ENCODE measurements at regions not wholly inside any gene's neighbourhood (a gene's known extent, or its start where the extent isn't known, plus 50 kb on each side); places are given as distances from the start of the nearest gene placed in this dataset.

- Histone ChIP-seq H3K4me3 (ENCODE audit: low read depth in 1 of 3, low read length in 3 of 3) (no peak overlapping the region), H3K27me3 (ENCODE audit: control insufficient read depth in 4 of 4, insufficient read depth in 4 of 4, low read length in 3 of 4) (no peaks in the 10 kb centered on the region), H3K4me1 (ENCODE audit: control insufficient read depth in 4 of 4, insufficient read depth in 4 of 4, low read length in 3 of 4) (peaks cover 0 to 11% (median 4%) of the 10 kb centered on the region in 4 donors), H3K9ac (ENCODE audit: low read depth in 1 of 2, low read length in 2 of 2) (no peak overlapping the region), H3K27ac (ENCODE audit: low read depth in 1 of 2, low read length in 2 of 2) (no peak overlapping the region), H3K36me3 (ENCODE audit: control insufficient read depth in 4 of 4, insufficient read depth in 3 of 4, low read depth in 1 of 4, low read length in 3 of 4) (no peaks in the 10 kb centered on the region), H3K9me3 (ENCODE audit: control insufficient read depth in 4 of 4, low read length in 3 of 4) (no peaks in the 10 kb centered on the region)
- no peak for TF ChIP-seq EGR1 (IDR thresholded peaks at IDR 0.05; ENCODE audit: low read depth in 2 of 2)
- no peak for TF ChIP-seq FOXA1 (IDR thresholded peaks at IDR 0.05)
- WGBS, result 93% methylated on average over 5 of the region's 5 CpGs
- no peak for DNase-seq (ENCODE audit: low spot score)
Measured at GRCh38 chr6:144335914-144336313, 50.8 kb downstream of the UTRN start.

- Histone ChIP-seq H3K27me3 (ENCODE audit: control insufficient read depth in 4 of 4, insufficient read depth in 4 of 4, low read length in 3 of 4) (no peaks in the 10 kb centered on the region), H3K4me1 (ENCODE audit: control insufficient read depth in 4 of 4, insufficient read depth in 4 of 4, low read length in 3 of 4) (peaks cover 0 to 14% (median 5%) of the 10 kb centered on the region in 4 donors), H3K27ac (ENCODE audit: low read depth in 1 of 2, low read length in 2 of 2) (no peak overlapping the region), H3K36me3 (ENCODE audit: control insufficient read depth in 4 of 4, insufficient read depth in 3 of 4, low read depth in 1 of 4, low read length in 3 of 4) (no peaks in the 10 kb centered on the region), H3K9ac (ENCODE audit: low read depth in 1 of 2, low read length in 2 of 2) (no peak overlapping the region), H3K4me3 (ENCODE audit: low read depth in 1 of 3, low read length in 3 of 3) (no peak overlapping the region), H3K9me3 (ENCODE audit: control insufficient read depth in 4 of 4, low read length in 3 of 4) (no peaks in the 10 kb centered on the region)
- no peak for DNase-seq (ENCODE audit: low spot score)
- WGBS, result 96% methylated on average over 2 of the region's 2 CpGs
- TF ChIP-seq MAX (IDR thresholded peaks at IDR 0.05), result no peak
- no peak for TF ChIP-seq REST (IDR thresholded peaks at IDR 0.05)
- TF ChIP-seq GABPA (IDR thresholded peaks at IDR 0.05 in 1 of 2, conservative IDR thresholded peaks at IDR 0.05 in 1 of 2), result no peak
- no peak for TF ChIP-seq RXRA (IDR thresholded peaks at IDR 0.05)
Measured at GRCh38 chr6:144336900-144337299, 51.8 kb downstream of the UTRN start.

- DNase-seq (ENCODE audit: low spot score), result no peak
- peaks cover 0 to 23% (median 12%) of the 10 kb centered on the region in 4 donors for H3K4me1 ChIP-seq (ENCODE audit: control insufficient read depth in 4 of 4, insufficient read depth in 4 of 4, low read length in 3 of 4)
- no peaks in the 10 kb centered on the region for H3K36me3 ChIP-seq (ENCODE audit: control insufficient read depth in 4 of 4, insufficient read depth in 3 of 4, low read depth in 1 of 4, low read length in 3 of 4)
- no peak overlapping the region for H3K4me3 ChIP-seq (ENCODE audit: low read depth in 1 of 3, low read length in 3 of 3)
- no peak overlapping the region for H3K9ac ChIP-seq (ENCODE audit: low read depth in 1 of 2, low read length in 2 of 2)
- no peaks in the 10 kb centered on the region for H3K9me3 ChIP-seq (ENCODE audit: control insufficient read depth in 4 of 4, low read length in 3 of 4)
- no peak for TF ChIP-seq YY1 (IDR thresholded peaks at IDR 0.05)
- TF ChIP-seq SP1 (IDR thresholded peaks at IDR 0.05), result no peak
- no peak for TF ChIP-seq EGR1 (IDR thresholded peaks at IDR 0.05; ENCODE audit: low read depth in 2 of 2)
- no peak for TF ChIP-seq ATF3 (IDR thresholded peaks at IDR 0.05)
- TF ChIP-seq ZBTB33 (IDR thresholded peaks at IDR 0.05), result no peak
- no peak for TF ChIP-seq TAF1 (conservative IDR thresholded peaks at IDR 0.05)
- no peak for TF ChIP-seq RXRA (IDR thresholded peaks at IDR 0.05)
- no peak for TF ChIP-seq NR2F2 (IDR thresholded peaks at IDR 0.05)
- TF ChIP-seq GABPA (IDR thresholded peaks at IDR 0.05 in 1 of 2, conservative IDR thresholded peaks at IDR 0.05 in 1 of 2), result no peak
- no peak for TF ChIP-seq REST (IDR thresholded peaks at IDR 0.05)
- no peak for TF ChIP-seq RAD21 (IDR thresholded peaks at IDR 0.05)
- TF ChIP-seq FOXA1 (IDR thresholded peaks at IDR 0.05), result no peak
- TF ChIP-seq HNF4G (IDR thresholded peaks at IDR 0.05), result no peak
- no peak for TF ChIP-seq FOXA2 (IDR thresholded peaks at IDR 0.05)
- H3K27ac ChIP-seq (ENCODE audit: low read depth in 1 of 2, low read length in 2 of 2), result no peak overlapping the region
- WGBS, result 95% methylated on average over 6 of the region's 6 CpGs
- H3K27me3 ChIP-seq (ENCODE audit: control insufficient read depth in 4 of 4, insufficient read depth in 4 of 4, low read length in 3 of 4), result no peaks in the 10 kb centered on the region
Measured at GRCh38 chr6:144338474-144338873, 53.3 kb downstream of the UTRN start.

Measured in liver (tissue), 7 donors.